IMR-90 (cell line): ENCODE measurements at regions not wholly inside any gene's neighbourhood (a gene's known extent, or its start where the extent isn't known, plus 50 kb on each side); places are given as distances from the start of the nearest gene placed in this dataset.

Source experiments
- BHLHE40 ChIP-seq: fragments of 150-350 bp; IDR thresholded peaks from 2 replicates; pipeline ENCODE4 v1.6.1; 2016; ENCODE audit warnings: mild to moderate bottlenecking, low read depth, low read length
- CEBPB ChIP-seq: IDR thresholded peaks from 2 replicates; pipeline ENCODE4 v1.6.1; 2012; ENCODE audit warnings: low read depth, low read length, improper control_type of control experiment
- CHD1 ChIP-seq: IDR thresholded peaks from 2 replicates; pipeline ENCODE4 v1.6.1; 2012; ENCODE audit warnings: low read depth, low read length, improper control_type of control experiment
- CTCF ChIP-seq: conservative IDR thresholded peaks from 2 replicates; pipeline ENCODE4 v1.5.1; 2012; ENCODE audit warnings: mild to moderate bottlenecking, low read depth, low read length, improper control_type of control experiment
- ELK1 ChIP-seq: fragments of 150-350 bp; IDR thresholded peaks from 2 replicates; pipeline ENCODE4 v1.6.1; 2016; ENCODE audit warnings: low read depth, mild to moderate bottlenecking, low read length, moderate library complexity, borderline replicate concordance
- FOS ChIP-seq: fragments of 150-350 bp; IDR thresholded peaks from 2 replicates; pipeline ENCODE4 v1.6.1; 2016; ENCODE audit warnings: low read depth, low read length
- MAFK ChIP-seq: IDR thresholded peaks from 2 replicates; pipeline ENCODE4 v1.6.1; 2012; ENCODE audit warnings: low read depth, low read length, improper control_type of control experiment
- MAZ ChIP-seq: IDR thresholded peaks from 2 replicates; pipeline ENCODE4 v1.6.1; 2012; ENCODE audit warnings: low read depth, mild to moderate bottlenecking, low read length, improper control_type of control experiment, moderate library complexity, borderline replicate concordance
- NFE2L2 ChIP-seq: fragments of 150-350 bp; IDR thresholded peaks from 2 replicates; pipeline ENCODE4 v1.6.1; 2016; ENCODE audit warnings: low read depth, mild to moderate bottlenecking, low read length
- POLR2A ChIP-seq: IDR thresholded peaks from 2 replicates; pipeline ENCODE4 v1.6.1; 2012; ENCODE audit warnings: mild to moderate bottlenecking, low read depth, low read length
- RAD21 ChIP-seq: IDR thresholded peaks from 2 replicates; pipeline ENCODE4 v1.6.1; 2012; ENCODE audit warnings: low read length, improper control_type of control experiment
- RFX5 ChIP-seq: IDR thresholded peaks from 2 replicates; pipeline ENCODE4 v1.8.0; 2012; ENCODE audit warnings: low read depth, mild to moderate bottlenecking, low read length, moderate library complexity
- SMC3 ChIP-seq: fragments of 150-350 bp; IDR thresholded peaks from 2 replicates; pipeline ENCODE4 v1.6.1; 2016; ENCODE audit warnings: low read depth, mild to moderate bottlenecking, antibody characterized with exemption, low read length, moderate library complexity
- USF2 ChIP-seq: fragments of 150-350 bp; IDR thresholded peaks from 2 replicates; pipeline ENCODE4 v1.6.1; 2017; ENCODE audit warnings: mild to moderate bottlenecking, antibody characterized with exemption, low read length, low read depth

GRCh38 chr3:144801890-144802289, 830.3 kb downstream of the DIPK2A start:
- TF ChIP-seq CTCF, result no peak
- TF ChIP-seq FOS, result no peak
- no peak for TF ChIP-seq CHD1
- no peak for TF ChIP-seq POLR2A
- no peak for TF ChIP-seq RFX5
- TF ChIP-seq MAZ, result no peak
- no peak for TF ChIP-seq SMC3
- no peak for TF ChIP-seq BHLHE40
- no peak for TF ChIP-seq CEBPB
- no peak for TF ChIP-seq USF2
- no peak for TF ChIP-seq NFE2L2
- no peak for TF ChIP-seq ELK1
- no peak for TF ChIP-seq RAD21
- TF ChIP-seq MAFK, result no peak
